ENCODE measurements at regions not wholly inside any gene's neighbourhood (a gene's known extent, or its start where the extent isn't known, plus 50 kb on each side); places are given as distances from the start of the nearest gene placed in this dataset.

DNA sequence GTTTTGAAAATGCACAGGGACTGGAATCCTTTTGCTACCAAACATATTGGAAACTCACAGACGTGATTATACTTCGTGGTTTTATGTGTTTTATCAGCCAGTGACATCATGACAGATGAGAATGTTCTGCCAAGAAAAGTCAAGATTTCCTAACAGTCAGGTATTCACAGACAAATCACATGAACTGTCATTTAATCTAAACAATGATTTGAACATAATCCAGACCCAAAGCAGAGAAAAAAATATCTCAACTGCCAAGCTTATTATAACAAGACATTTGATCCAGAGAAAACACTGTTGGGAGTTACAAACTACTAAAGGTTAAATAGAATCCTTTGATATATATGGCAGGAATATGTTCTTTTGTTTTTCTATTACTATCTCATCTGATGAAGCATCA lies 635.9 kb upstream of the FRG1 start:
- DNase-seq: no peak

DNA sequence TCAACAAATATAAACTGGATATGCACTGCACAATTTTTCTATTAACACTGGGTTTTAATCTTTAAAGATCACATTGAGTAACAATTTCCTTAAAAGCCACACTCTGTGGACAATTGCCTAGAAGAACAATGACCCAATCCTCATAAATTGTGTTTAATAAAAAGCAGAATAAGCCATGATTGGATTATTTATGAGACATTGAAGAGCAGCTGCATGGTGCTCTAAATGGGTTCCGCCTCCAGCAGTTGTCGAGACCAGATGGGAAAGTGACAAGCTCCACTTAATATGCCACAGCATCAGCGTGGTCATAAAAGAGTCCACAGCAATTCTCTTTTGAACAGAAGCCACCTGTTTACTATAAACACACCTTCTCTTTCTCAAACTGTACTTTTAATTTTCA lies 635.2 kb upstream of the FRG1 start:
- no peak for DNase-seq

DNA sequence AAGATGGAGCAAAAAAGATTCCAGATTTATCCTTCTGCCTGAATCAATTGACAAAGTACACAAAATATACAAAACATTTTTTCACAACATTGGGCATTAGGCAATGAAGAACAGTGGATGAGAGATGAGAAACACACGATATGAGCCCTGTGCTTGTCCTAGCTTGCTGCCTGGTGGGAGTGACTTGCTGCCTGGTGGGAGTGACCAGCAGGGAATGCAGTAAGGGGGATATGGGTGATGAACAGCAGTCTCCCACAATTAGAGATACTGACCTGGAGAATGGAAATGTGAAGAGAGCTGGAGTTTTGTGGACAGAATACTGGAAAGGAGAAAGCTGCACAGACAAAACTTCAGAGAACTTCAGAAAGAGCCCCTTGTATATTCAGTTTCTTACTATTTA lies 629.4 kb upstream of the FRG1 start:
- DNase-seq: no peak

DNA sequence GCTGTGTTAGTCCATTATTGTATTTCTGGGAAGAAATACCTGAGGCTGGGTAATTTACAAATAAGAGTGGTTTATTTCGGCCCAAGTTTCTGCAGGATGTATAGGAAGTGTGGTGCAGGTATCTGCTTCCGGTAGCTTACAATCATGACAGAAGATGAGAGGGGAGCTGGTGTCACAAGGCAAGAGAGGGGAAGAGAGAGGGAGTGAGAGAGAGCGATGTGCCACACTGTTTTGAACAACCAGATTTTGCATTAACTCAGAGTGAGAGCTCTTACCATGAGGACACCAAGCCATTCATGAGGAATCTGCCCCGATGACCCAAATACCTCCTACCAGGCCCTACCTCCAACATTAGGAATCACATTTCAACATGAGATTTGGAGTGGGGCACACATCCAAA lies 627.6 kb upstream of the FRG1 start:
- DNase-seq: no peak

DNA sequence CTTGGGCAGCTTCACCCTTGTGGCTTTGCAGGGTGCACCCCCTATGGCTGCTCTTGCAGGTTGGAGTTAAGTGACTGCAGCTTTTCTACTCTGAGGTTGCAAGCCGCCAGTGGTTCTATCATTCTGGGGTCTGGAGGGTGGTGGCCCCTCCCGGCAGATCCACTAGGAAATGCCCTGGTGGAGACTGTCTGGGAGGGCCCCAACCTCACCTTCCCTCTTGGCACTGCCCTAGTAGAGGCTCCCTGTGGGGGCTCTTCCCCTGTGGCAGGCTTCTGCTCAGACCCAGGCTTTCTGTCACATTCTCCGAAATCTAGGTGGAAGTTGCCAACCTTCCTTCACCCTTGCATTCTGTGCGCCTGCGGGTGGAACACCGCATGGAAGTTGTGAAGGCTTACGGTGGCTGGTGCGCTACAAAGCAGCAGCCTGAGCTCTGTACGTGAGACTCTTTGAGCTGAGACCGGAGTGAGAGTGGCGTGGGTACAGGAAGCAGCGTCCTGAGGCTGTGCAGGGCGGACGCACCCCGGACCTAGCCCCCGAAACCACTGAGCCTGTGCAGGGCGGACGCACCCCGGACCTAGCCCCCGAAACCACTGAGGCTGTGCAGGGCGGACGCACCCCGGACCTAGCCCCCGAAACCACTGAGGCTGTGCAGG lies 626.7 kb upstream of the FRG1 start:
- DNase-seq: no peak

DNA sequence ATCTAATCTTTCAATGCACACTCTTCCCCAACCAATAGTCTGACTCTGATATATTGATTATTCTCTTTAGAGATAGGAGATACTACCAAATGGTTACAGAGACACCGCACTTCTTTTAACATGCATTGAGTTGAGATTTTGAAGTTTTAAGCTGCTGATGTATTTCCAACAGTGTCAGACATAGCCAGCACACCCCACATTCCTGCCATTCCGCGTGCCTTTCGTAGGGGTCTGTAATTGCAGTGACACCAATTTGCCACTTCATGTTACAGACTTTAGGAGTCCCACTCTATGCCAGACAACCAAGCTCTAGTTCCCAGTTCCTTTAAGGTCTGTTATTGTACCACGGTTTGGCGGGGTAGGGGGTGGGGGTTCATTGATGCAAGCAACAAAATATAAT lies 618.2 kb upstream of the FRG1 start:
- DNase-seq: no peak

DNA sequence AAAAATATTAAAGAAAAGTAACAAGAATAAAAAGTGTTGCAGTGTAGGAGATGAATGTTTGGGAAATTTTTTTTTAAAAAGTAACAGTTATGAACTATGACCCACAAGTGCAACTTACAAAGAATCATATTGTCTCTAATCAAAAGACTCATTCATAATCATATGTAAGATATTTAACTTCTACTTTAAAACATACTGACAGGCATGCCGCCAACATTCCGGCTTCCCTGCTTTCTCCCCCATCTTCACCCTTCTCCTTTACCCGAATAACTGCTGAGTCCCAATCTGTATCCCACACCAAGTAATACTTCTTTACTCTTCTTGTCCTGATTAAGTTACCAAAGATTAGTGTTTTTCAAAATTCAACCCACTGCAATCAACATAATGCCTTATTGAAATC lies 598.8 kb upstream of the FRG1 start:
- DNase-seq: no peak

DNA sequence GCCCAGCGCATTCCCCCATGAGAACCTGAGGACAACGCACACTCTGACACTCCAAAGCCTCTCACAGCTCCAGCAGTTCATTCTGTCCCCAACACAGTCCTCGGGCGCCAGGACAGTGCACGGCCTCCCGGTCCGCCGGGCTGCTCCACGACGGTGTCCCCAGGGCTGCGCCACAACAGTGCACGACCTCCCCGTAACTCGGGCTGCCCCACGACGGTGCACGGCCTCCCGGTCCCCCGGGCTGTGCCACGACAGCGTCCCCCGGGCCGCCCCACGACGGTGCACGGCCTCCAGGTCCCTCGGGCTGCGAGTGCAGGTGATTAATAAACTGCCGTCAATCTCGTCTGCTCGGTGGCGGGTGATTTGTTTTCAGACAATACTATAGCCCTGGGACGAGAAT lies 585.1 kb upstream of the FRG1 start:
- no peak for DNase-seq

DNA sequence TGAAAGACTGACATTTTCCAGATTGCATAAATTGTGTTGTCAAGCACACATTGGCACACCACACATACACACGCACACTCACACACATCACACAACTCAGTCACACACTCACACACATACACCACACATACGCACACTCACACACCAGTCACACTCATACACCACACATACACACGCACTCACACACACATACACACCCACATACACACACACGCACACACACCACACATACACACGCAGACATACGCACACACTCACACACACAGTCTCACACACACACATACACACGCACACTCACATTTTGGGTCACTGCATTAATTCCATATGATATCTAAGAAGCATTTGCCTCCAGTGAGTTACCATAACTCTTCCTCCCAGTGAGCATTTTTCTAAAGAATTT lies 578.3 kb upstream of the FRG1 start:
- no peak for DNase-seq

DNA sequence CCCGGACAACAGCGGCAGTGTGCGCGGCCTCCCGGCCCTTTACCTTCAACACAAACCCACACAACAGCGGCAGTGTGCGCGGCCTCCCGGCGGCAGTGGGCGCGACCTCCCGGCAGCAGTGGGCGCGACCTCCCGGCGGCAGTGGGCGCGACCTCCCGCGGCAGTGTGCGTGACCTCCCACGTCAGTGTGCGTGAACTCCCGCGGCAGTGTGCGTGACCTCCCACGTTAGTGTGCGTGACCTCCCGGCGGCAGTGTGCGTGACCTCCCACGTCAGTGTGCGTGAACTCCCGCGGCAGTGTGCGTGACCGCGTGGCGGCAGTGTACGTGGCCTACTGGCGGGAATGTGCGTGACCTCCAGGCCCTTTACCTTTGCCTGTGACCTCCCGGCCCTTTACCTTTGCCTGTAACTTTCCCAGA lies 576.6 kb upstream of the FRG1 start:
- DNase-seq: no peak

DNA sequence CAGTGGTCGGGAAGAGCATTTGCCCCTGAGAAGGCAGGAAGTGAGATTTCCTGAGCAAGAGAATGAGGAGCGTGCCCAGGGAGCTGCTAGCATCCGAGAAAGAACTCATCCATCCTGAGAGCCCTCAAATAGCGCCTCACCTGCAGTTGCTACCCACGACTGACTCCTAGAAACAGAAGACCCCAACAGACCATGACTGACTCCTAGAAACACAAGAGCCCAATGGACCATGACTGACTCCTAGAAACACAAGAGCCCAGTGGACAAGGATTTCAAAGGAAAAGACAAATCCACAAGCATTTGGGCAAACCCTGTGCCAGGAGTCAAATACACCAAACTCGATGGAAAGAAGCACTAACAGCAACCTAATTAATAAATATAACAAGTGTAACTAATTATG lies 575.2 kb upstream of the FRG1 start:
- DNase-seq: no peak

DNA sequence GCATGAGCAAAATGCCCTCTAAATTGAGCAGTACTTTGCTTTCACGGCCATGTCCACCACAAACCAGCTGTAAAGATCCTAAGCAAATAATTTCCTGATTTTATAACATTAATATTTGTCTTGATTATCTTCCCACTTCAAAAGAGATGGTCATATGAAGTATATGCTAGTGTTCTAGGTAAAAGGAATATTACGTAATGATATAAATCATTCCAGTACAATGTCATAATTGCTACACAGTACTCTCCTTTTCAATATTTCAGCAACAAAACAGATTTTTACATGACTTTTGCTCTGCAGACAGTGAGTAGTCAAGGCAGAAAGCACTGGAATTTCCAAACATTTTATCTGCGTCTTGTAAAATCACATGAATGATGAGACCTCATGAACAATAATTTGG lies 572.8 kb upstream of the FRG1 start:
- no peak for DNase-seq

DNA sequence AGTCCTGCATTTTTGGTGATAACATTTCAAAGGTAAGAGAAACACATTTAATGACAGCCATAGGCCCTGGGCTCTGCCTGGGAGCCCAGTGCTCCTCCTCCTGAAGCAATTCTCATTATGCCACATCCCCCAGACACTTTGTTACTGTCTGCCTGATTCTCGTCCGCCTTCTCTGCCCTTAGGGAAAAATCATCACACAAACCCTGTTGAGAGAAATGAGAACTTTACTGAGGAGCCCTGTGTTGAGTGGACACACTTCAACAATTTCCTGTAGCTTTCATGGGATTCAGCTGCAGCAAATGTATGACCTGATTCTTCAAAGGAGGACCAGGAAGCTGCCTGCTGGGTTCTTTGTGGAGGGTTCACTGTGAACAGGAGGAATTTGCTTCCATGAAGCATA lies 566.5 kb upstream of the FRG1 start:
- no peak for DNase-seq

DNA sequence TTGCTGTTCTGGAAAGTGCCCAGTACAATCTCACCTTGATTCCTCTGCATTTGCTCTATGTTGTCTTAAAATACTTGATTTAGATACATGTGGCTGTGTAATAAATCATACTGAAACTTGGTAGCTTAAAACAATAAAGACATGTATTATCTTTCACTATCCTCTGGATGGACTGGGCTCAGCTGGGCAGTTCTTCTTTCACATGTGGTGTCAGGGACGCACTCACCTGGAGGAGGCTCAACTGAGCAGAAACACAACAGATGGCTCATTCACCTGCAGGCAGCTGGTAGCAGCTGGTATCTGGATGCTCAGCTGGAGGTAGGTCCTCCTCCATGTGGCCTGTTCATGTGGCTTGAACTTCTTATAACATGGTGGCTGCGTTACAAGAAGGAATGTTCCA lies 563.8 kb upstream of the FRG1 start:
- no peak for DNase-seq

DNA sequence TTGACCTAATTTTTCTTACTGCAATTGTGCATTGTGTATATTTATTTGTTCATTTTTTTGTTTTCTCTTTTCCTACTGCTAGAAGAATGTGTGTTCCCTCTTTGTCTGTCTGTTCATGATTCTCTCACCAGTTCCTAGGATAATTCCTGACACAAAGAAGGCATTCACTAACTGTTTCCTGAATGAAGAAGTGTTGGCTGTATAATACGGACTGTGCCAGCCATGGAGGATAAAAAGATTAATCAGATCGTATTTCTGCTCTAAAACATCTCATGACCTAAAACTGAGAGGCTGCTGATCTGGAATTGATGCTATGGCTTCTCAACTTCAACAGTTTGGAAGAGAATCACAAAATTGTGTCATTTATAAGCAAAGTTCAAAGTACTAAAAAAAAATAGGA lies 563.1 kb upstream of the FRG1 start:
- DNase-seq: no peak

DNA sequence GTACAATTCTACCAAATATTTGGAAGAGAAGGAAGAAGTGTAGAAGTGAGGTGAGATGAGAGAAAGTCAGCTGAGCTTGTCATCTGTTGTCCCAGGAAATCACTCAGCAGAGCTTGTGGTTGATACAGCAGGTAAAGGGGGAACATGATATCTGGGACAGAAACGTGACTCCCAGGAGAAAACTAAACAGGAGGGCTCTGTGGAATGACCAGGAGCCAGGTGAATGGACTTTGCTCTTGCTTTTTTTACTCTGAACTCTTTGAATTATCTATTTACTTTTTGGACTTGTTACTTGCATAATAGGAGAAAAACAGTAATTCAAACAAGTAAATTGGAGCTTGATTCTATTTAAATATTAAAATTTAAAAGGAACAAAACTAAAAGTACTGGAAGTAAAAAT lies 555.6 kb upstream of the FRG1 start:
- no peak for DNase-seq

DNA sequence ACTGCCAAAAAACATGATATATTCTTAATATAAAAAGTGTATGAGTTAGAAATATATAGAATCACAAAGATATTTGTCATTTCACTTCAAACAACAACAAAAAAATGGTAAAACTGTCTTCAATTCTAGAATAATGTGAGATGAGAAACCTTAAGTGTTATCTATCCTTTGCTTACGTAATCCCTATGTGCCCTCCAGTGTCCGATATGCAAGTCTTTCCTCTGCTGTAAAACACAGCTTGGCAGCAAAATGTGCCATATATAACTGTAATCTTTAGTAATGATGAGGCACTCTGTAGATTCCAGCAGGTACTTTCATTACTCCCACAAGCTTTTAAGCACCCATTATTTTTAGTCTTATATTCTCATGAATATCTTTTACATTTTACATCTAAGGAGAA lies 555.1 kb upstream of the FRG1 start:
- DNase-seq: no peak

DNA sequence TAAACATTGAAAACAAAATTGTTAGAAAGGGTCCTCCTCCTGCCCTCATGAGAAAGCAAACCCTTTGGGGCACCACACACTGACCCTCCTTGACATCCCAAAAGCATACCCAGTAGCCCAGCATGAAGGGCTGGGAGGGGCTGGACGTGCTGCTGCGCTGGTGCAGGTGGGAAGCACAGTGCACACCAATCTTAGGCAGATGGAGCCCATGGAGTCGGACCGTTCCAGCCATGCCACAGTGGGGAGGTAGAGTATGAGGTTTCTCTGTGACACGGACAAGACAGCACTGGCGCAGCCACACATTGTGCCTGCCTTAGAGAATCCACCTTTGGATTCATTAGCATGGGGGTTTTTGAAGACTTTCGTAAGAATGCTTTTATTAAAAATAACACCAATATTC lies 544.2 kb upstream of the FRG1 start:
- DNase-seq: no peak

DNA sequence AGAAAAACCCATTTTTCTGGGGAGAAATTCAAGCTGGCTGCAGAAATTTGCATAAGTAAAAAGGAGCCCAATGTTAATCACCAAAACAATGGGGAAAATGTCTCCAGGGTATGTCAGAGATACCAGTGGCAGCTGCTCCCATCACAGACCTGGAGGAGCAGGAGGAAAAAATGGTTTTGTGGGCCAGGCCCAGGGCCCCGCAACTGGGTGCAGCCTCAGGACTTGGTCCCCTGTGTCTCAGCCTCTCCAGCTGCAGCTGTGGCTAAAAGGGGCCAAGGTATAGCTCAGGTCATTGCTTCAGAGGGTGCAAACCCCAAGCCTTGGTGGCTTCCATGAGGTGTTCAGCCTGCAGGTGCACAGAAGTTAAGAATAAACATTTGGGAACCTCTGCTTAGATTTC lies 536.4 kb upstream of the FRG1 start:
- no peak for DNase-seq

DNA sequence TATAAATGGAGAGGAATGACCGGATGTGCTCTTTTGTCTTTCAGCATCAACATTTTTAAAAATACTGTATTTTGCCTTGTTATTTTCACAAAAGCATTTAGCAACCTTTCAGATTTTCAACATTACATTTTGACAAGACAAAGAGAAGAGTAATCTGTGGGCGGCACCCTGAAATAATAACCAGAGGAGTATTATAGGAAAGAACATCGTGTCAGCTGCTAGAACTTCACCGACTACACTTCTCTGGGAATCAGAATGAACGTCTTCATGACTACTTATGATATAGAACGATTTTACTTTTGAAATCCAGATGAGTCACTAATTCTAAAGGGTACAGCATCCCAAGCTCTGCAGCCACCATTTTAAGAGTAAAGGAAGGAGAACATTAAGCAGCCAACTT lies 531.5 kb upstream of the FRG1 start:
- DNase-seq: no peak

DNA sequence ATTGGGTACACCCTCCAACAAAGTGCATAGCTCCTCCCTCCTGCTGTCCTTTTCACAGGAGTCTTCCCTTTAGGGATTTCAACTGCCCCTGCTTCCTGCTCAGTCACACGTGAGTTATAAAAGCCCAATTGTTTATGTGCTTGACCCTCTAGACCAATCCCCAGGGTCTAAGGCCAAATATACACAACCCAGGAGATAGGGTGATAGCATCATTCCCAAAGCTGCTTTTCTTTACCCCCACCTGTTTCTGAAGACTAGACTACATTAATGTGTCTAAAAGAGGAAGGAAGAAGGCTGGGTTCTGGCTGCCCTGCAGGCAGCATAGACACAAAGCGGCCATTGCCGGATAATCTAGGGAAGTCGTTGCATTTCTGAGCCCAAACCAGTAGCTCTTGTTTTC lies 526.7 kb upstream of the FRG1 start:
- DNase-seq: no peak

DNA sequence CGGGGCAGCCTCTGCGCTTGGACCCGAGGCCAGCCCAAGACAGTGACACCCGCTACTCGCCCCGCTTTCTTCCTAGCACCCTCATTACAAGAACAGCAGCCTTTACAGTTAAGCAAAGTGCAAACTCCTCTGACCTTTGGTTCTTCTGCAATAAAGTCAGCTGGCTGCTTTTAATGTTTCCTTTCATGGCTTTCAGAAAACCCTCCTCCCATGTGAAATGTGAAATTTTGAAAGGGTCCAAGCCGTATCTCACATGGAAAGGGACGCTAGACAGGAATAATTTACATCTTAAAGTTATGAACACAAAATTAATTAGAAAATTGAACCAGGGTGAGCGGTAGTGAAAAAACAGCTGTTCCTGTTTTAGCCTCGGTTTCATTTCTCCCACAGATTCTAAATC lies 520.1 kb upstream of the FRG1 start:
- DNase-seq: no peak

DNA sequence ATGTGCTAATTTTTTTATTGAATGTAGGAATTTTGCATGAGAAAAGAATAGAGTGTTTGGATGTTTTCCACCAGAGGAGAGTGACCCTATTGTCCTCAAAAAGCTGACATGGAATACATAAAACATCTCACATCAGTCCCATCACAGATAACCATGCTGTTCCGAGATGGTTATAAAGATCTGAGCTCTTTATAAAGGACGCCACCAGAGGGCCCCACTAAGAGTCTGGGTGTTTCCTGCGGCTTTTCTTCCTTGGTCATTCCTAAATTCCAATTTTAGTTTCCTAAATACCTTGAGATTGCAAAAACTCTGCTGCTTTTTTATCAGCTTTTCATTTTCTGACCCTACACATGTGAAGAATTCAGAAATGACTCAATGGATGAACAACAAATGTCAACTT lies 504.5 kb upstream of the FRG1 start:
- DNase-seq: peak; percentile 8

DNA sequence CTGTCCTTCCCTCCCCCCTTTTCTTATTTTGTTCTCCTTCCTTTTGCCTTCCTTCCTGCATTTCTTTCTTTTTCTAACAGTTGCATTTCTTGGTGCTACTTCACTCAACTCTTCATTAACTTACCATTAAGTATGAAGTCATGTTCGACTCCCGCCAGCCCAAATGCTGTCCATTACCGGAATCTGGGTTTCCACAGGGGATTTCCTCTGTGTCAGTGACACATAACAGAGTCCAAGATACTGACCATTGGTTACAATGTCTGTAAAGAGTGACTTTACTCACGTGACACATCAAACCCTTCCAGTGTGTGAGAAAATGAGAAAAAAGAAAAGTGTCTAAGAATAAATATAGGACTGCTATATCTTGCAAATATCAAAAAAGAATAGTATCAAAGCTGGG lies 500.0 kb upstream of the FRG1 start:
- DNase-seq: no peak

DNA sequence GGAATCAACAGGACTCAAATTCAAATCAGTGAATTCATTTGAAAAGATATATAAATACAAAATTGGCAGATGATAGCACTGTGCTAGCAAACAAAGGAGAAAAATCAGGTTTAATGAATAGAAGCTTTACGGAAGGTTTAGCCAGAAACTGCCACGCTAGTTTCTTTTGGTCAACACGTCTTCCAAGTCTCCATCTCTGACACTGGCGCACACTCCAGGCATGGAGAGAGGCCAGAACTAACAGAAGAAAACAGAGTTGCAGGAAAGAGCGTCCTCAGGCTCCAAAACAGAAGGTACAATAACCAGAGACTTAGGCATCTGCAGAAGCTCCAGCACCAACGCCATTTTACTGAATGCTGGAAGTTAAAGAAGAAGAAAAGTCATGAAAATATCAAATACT lies 497.3 kb upstream of the FRG1 start:
- no peak for DNase-seq

DNA sequence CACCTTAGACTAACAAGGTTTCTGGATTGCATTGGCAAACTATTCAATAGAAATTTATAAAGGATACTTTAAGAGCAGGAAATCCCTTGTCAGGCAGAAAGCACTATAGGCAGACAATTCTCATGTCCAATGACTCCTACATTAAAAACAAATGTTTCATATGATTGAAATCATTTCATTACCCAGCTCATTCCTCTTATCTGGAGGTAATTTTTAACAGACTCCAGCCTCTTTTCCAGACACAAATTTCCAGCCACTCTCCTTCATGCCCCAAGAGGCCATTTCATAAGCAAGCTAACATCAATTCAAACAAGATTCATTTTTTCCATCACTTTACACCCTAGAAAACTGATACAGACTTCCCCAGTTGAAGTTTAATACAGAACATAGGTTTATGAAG lies 495.1 kb upstream of the FRG1 start:
- DNase-seq: no peak
